ENCODE measurements at regions not wholly inside any gene's neighbourhood (a gene's known extent, or its start where the extent isn't known, plus 50 kb on each side); places are given as distances from the start of the nearest gene placed in this dataset.

DNA sequence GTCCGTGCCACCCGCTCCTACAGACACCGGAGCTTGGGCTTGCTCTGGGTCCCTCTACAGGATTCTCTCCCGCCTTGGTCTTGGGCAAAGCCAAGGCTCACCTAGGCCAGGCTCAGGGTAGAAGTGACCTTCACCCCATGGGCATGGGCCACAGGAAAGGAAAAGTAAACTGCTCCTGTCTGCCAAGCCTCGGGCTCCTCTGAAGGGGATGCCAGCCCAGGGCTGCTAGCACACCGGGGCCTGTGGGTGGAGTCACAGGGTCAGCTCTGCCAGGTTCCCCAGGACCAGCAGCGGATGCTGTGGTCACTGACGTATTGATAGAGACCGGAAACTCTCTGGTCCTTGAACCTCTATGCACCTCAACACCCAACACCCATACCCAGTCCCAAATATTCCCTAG, 222.7 kb upstream of the MGMT start:
- no TSS peak for BruUV-seq (replicated peaks)

DNA sequence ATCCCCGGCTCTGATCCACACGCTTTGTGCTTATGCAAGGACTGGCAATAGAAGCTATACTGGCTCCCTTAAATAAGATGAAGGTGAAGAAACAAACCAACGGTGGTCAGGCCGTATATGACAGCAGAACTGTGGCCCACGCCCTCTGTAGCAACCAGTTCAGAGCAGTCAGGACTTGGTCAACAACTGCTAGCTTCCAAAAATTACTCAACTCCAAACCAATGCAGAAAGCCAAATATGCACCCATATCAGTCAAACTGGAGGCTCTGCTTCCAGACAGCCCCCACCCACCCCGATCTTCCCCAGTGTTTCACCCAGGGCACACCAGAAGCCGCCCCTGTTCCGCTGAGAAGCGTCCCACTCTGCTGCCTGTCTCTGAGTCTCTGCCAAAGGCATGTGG, 222.3 kb upstream of the MGMT start:
- Histone ChIP-seq H4K20me1 (replicated peaks; ENCODE audit: control insufficient read depth, extremely low read depth, insufficient read depth, low read length) (no peaks in the 10 kb centered on the region), H3K27me3 (ENCODE audit: control insufficient read depth in 2 of 2, insufficient read depth in 2 of 2, low read length in 2 of 2) (no peaks in the 10 kb centered on the region), H2AFZ (ENCODE audit: low read depth, low read length) (no peak overlapping the region), H3K4me1 (ENCODE audit: control insufficient read depth, extremely low read depth, insufficient read depth, low read length) (no peaks in the 10 kb centered on the region), H3K27ac (ENCODE audit: insufficient read depth, low read depth, low read length) (no peak overlapping the region), H3K79me2 (ENCODE audit: control insufficient read depth, insufficient read depth, low read length) (no peaks in the 10 kb centered on the region), H3K4me3 (replicated peaks in 1 of 3; ENCODE audit: insufficient read depth in 1 of 3, low read depth in 1 of 3, low read length in 3 of 3) (no peak overlapping the region), H3K36me3 (ENCODE audit: control insufficient read depth in 2 of 2, extremely low read depth in 1 of 2, insufficient read depth in 2 of 2, low read length in 2 of 2) (no peaks in the 10 kb centered on the region), H3K9ac (replicated peaks; ENCODE audit: extremely low read depth, insufficient read depth, low read length) (no peak overlapping the region), H3K9me3 (replicated peaks; ENCODE audit: control insufficient read depth, insufficient read depth, low read length) (no peaks in the 10 kb centered on the region), H3K4me2 (ENCODE audit: insufficient read depth, low read length) (no peak overlapping the region), H3K9me1 (replicated peaks; ENCODE audit: control insufficient read depth, extremely low read depth, insufficient read depth, low read length) (no peaks in the 10 kb centered on the region)
- FAIRE-seq (no peak), DNase-seq (ENCODE audit: low read depth, low spot score) (no peak)
- no TSS peak for BruUV-seq (replicated peaks)
- dilution Hi-C loops (cut with MboI; ENCODE audit: extremely low pct_ligation_motif_present, low sequenced_read_pairs) (no loop called here), intact Hi-C loops (cut with micrococcal nuclease) (no loop called here)
- CTCF ChIA-PET = no interaction called here
- POLR2A ChIA-PET = no interaction called here
- no peak for TF ChIP-seq MYC (IDR thresholded peaks at IDR 0.05; ENCODE audit: low read depth, low read length)
- no peak for TF ChIP-seq POLR2AphosphoS5 (IDR thresholded peaks at IDR 0.05; ENCODE audit: insufficient read depth, low read depth, low read length)
- TF ChIP-seq POLR2A (IDR thresholded peaks at IDR 0.05; ENCODE audit: low read depth, low read length) = no peak
- TF ChIP-seq JUN (IDR thresholded peaks at IDR 0.05; ENCODE audit: borderline replicate concordance, insufficient read depth, insufficient read length, low read depth) = no peak
- TF ChIP-seq EZH2 (IDR thresholded peaks at IDR 0.05; ENCODE audit: borderline replicate concordance, low read depth, low read length, severe bottlenecking) = no peak
- TF ChIP-seq FOS (IDR thresholded peaks at IDR 0.05; ENCODE audit: borderline replicate concordance, insufficient read depth, low read length) = no peak
- TF ChIP-seq, protein P1, sequence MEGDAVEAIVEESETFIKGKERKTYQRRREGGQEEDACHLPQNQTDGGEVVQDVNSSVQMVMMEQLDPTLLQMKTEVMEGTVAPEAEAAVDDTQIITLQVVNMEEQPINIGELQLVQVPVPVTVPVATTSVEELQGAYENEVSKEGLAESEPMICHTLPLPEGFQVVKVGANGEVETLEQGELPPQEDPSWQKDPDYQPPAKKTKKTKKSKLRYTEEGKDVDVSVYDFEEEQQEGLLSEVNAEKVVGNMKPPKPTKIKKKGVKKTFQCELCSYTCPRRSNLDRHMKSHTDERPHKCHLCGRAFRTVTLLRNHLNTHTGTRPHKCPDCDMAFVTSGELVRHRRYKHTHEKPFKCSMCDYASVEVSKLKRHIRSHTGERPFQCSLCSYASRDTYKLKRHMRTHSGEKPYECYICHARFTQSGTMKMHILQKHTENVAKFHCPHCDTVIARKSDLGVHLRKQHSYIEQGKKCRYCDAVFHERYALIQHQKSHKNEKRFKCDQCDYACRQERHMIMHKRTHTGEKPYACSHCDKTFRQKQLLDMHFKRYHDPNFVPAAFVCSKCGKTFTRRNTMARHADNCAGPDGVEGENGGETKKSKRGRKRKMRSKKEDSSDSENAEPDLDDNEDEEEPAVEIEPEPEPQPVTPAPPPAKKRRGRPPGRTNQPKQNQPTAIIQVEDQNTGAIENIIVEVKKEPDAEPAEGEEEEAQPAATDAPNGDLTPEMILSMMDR (IDR thresholded peaks at IDR 0.05; ENCODE audit: extremely low read depth in 1 of 2, insufficient read depth in 1 of 2, low read depth in 1 of 2, low read length in 2 of 2) = no peak
- TF ChIP-seq, protein P2, sequence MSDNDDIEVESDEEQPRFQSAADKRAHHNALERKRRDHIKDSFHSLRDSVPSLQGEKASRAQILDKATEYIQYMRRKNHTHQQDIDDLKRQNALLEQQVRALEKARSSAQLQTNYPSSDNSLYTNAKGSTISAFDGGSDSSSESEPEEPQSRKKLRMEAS (IDR thresholded peaks at IDR 0.05; ENCODE audit: insufficient read depth, insufficient read length) = no peak
- no peak for TF ChIP-seq GATA2 (IDR thresholded peaks at IDR 0.05; ENCODE audit: insufficient read depth, insufficient read length, low read depth, low read length)

More for the DNA sequence above, 222.7 kb upstream of the MGMT start:
- no peak overlapping the region for H3K9ac ChIP-seq (replicated peaks; ENCODE audit: extremely low read depth, insufficient read depth, low read length)
- H3K79me2 ChIP-seq (ENCODE audit: control insufficient read depth, insufficient read depth, low read length) = no peaks in the 10 kb centered on the region
- no peak for DNase-seq (ENCODE audit: low read depth, low spot score)
- no peak overlapping the region for H3K4me2 ChIP-seq (ENCODE audit: insufficient read depth, low read length)
- H3K9me1 ChIP-seq (replicated peaks; ENCODE audit: control insufficient read depth, extremely low read depth, insufficient read depth, low read length) = no peaks in the 10 kb centered on the region
- H3K4me3 ChIP-seq (replicated peaks in 1 of 3; ENCODE audit: insufficient read depth in 1 of 3, low read depth in 1 of 3, low read length in 3 of 3) = no peak overlapping the region
- no peak for FAIRE-seq
- H3K36me3 ChIP-seq (ENCODE audit: control insufficient read depth in 2 of 2, extremely low read depth in 1 of 2, insufficient read depth in 2 of 2, low read length in 2 of 2) = no peaks in the 10 kb centered on the region
- intact Hi-C loops (cut with micrococcal nuclease) = no loop called here
- H3K4me1 ChIP-seq (ENCODE audit: control insufficient read depth, extremely low read depth, insufficient read depth, low read length) = no peaks in the 10 kb centered on the region
- no peaks in the 10 kb centered on the region for H3K27me3 ChIP-seq (ENCODE audit: control insufficient read depth in 2 of 2, insufficient read depth in 2 of 2, low read length in 2 of 2)
- H3K27ac ChIP-seq (ENCODE audit: insufficient read depth, low read depth, low read length) = no peak overlapping the region
- POLR2A ChIA-PET = no interaction called here
- CTCF ChIA-PET = no interaction called here
- H4K20me1 ChIP-seq (replicated peaks; ENCODE audit: control insufficient read depth, extremely low read depth, insufficient read depth, low read length) = no peaks in the 10 kb centered on the region
- H2AFZ ChIP-seq (ENCODE audit: low read depth, low read length) = no peak overlapping the region
- dilution Hi-C loops (cut with MboI; ENCODE audit: extremely low pct_ligation_motif_present, low sequenced_read_pairs) = no loop called here
- TF ChIP-seq JUN (IDR thresholded peaks at IDR 0.05; ENCODE audit: borderline replicate concordance, insufficient read depth, insufficient read length, low read depth) (no peak), MYC (IDR thresholded peaks at IDR 0.05; ENCODE audit: low read depth, low read length) (no peak), EZH2 (IDR thresholded peaks at IDR 0.05; ENCODE audit: borderline replicate concordance, low read depth, low read length, severe bottlenecking) (no peak), FOS (IDR thresholded peaks at IDR 0.05; ENCODE audit: borderline replicate concordance, insufficient read depth, low read length) (no peak)
- TF ChIP-seq, protein P2 (IDR thresholded peaks at IDR 0.05; ENCODE audit: insufficient read depth, insufficient read length) = no peak
- TF ChIP-seq, protein P1 (IDR thresholded peaks at IDR 0.05; ENCODE audit: extremely low read depth in 1 of 2, insufficient read depth in 1 of 2, low read depth in 1 of 2, low read length in 2 of 2) = no peak
- no peaks in the 10 kb centered on the region for H3K9me3 ChIP-seq (replicated peaks; ENCODE audit: control insufficient read depth, insufficient read depth, low read length)
